HUDEP-2 (cell line): ENCODE measurements at regions not wholly inside any gene's neighbourhood (a gene's known extent, or its start where the extent isn't known, plus 50 kb on each side); places are given as distances from the start of the nearest gene placed in this dataset.
A peak's percentile ranks its signal among the peaks of the same experiment; 100 is the strongest.

Experiments
- DNase-seq, 76 experiments: peaks; one replicate each; lab custom pipeline; 2025; ENCODE audit not compliant: unreplicated experiment in 76 of 76; lab: John Stamatoyannopoulos, UW

GRCh38 chr3:5520237-5520636, 332.7 kb downstream of the EDEM1 start:
- peak in 2 of 76 experiments; percentile 2 to 14 for DNase-seq

- DNase-seq, result no peak
Observed at GRCh38 chr3:5523125-5523524, 335.6 kb downstream of the EDEM1 start.

DNA sequence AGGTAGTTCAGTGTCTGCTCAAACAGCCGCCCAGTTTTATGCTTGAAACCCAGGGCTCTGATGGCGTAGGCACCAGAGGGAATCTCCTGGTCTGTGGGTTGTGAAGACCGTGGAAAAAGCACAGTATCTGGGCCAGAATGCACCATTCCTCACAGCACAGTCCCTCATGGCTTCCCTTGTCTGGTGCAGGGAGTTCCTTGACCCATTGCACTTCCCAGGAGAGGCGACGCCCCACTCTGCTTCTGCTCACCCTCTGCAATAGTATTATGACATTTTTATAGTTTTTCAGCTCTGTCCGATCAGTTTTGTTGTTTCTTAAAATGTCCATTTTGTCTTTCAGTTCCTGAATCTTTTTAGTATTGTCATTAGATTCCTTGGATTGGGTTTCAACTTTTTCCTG, 343.5 kb downstream of the EDEM1 start:
- DNase-seq, result no peak

- DNase-seq, result peak in 5 of 76 experiments; percentile 6 to 24 (median 19)
Observed at GRCh38 chr3:5531741-5532290, 344.3 kb downstream of the EDEM1 start.

GRCh38 chr3:5540532-5540931, 353.0 kb downstream of the EDEM1 start:
- no peak for DNase-seq

- DNase-seq, result no peak
Observed at GRCh38 chr3:5542472-5542871, 355.0 kb downstream of the EDEM1 start.

GRCh38 chr3:5543047-5543446, 355.5 kb downstream of the EDEM1 start:
- no peak for DNase-seq

DNA sequence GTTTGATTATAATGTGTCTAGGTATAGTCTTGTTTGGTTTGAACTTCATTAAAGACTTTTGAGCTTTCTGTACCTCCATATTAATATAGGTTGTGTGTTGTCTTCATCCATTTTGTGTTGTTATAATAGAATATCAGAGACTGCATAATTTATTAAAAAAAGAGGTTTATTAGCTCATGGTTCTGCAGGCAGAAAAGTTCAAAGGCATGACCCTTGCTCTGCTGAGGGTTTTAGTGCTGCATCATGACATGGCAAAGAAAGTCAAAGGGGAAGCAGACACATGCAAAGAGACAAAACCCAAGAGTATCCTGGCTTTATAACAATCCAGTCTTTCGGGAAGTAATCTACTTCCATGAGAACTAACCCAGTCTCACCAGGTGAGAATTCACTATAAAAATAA, 358.2 kb downstream of the EDEM1 start:
- no peak for DNase-seq

- DNase-seq, result no peak
Observed at GRCh38 chr3:5553203-5553602, 365.7 kb downstream of the EDEM1 start.

- peak in 2 of 76 experiments; percentile 9 to 22 for DNase-seq
Observed at GRCh38 chr3:5554245-5554747, 366.8 kb downstream of the EDEM1 start.

DNA sequence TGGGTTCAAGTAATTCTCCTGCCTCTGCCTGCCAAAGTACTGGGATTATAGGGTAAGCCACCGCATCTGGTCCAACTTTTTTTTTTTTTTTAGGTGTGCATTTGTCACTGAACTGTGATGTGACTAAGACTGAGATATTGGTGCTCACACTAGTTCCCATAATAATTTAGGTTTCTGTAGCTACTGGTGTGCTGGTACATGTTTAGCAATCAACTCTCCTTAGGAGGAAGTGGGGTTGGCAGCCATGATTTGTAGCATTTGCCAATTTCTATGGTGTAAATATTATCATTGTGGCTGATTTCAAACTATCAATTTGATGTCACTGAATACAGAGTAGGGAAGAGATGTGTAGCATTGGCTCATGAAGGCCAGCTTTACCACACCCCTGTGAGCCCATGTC, 372.7 kb downstream of the EDEM1 start:
- no peak for DNase-seq

GRCh38 chr3:5563537-5564277, 376.2 kb downstream of the EDEM1 start:
- DNase-seq, result no peak

DNA sequence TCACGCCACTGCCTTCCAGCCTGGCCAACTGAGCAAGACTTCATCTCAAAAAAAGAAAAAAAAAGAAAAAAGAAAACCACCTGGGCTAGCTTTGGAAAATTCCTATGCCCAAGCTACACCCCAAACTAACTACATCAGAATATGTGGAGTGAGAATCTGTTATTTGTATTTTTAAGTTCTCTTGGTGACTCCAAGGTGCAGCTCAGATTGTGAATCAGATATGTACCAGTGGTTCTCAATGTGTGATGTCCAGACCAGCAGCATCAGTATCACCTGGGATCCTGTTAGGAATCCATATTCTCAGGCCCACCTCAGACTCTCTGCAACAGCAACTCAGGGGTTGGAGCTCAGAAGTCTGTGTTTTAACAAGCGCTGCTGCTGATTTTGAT, 376.8 kb downstream of the EDEM1 start:
- DNase-seq, result no peak

GRCh38 chr3:5565026-5565425, 377.5 kb downstream of the EDEM1 start:
- peak in 5 of 76 experiments; percentile 0 to 10 (median 4) for DNase-seq

DNA sequence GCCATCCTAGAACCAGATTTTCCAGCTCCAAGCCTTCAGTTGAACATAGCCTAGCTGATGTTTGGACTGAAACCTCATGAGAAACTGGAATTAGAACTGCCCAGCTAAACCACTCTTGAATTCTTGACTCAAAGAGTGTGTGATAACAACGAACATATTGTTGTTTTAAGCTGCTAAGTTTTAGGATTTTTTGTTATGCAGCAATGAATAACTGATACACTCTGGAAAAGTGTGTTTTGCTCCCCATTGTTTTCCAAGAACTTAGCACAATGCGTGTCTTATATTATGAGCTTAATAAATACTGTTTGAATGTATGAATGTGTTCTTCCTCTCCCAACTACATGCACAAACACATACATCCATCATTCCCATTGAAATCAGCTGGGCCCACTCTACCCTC, 379.6 kb downstream of the EDEM1 start:
- DNase-seq, result no peak

DNA sequence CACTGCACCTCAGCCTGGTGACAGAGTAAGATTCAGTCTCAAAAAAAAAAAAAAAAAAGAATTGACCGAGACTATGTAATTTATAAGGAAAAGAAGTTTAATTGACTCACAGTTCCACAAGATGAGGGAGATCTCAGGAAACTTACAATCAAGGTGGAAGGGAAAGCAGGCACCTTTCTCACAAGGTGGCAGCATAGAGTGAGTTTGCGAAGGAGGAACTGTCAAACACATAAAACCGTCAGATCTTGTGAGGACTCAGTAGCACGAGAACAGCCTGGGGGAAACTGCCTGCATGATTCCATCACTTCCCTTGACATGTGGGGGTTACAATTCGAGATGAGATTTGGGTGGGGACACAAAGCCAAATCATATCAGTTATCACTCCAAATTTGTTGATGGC, 380.9 kb downstream of the EDEM1 start:
- peak in 1 of 76 experiments; percentile 4 for DNase-seq

DNA sequence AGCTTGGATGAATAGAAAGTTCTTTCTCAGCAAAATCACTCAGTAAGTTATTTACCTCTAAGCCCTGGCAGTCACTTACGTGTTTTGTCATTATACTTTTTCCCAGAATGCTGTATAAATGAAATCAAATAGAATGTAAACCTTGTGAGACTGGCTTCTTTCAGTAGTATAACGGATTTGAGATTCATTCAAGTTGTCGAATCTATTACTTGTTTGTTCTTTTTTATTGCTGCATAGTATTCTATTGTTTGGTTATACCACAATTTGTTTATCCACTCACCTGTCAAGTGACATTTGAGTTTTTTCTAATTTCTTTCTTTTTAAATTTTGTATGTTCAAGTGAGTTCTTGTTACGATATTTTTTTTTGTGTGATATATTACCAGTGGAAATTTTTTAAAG, 381.6 kb downstream of the EDEM1 start:
- no peak for DNase-seq

GRCh38 chr3:5572168-5572567, 384.7 kb downstream of the EDEM1 start:
- no peak for DNase-seq

GRCh38 chr3:5576277-5577011, 388.9 kb downstream of the EDEM1 start:
- DNase-seq, result no peak

GRCh38 chr3:5579139-5579602, 391.7 kb downstream of the EDEM1 start:
- no peak for DNase-seq

- no peak for DNase-seq
Observed at GRCh38 chr3:5579946-5580345, 392.4 kb downstream of the EDEM1 start.

DNA sequence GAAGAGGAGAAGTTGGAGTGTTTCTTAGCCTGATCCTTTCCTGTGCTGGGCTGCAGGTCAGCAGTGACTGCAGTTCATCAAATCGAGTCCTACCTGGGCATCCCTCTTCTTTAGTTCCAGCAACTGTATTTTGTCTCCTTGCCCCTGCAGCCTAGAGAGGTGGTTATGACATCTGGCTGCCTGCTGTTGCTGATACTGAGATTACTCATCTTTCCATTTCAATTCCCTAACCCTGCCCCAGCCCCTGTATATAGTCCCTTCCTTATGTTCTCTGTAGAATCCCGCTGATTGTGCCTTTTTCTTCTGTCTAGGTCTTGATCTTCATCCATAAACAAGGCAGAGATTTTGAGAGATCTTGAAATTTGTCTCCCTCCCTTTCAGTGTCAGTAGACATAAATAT, 393.3 kb downstream of the EDEM1 start:
- no peak for DNase-seq
